Stimulated activated CD4-positive, alpha-beta T cell treated with anti-CD3 and anti-CD28 coated beads, Interleukin-4, amount 100 ng/mL, for 4 hours (primary cell): ENCODE measurements at regions not wholly inside any gene's neighbourhood (a gene's known extent, or its start where the extent isn't known, plus 50 kb on each side); places are given as distances from the start of the nearest gene placed in this dataset.
"Not testable (repeated sequence)": the region's sequence is repeated elsewhere in the genome, so short reads cannot be mapped to it uniquely, and the experiment has no call there.

Source experiments
- DNase-seq, 2 experiments: peaks; one replicate each; pipeline ENCODE4 v3.0.0-alpha.2; 2020

DNA sequence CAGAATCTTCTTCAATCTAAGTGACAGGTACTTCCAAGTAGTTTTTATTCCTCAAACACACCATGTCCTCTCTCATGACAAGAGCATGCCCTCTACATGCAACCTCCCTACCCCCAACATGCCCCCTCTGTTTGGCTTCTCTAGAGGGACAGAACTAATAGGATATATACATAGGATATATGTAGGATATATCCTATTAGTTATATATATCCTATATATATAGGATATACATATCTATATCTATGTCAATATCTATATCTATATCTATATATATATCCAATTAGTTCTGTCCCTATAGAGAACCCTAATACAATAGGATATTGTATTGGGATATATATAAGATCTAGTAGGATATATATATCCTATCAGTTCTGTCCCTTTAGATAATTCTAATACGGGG, 701.9 kb upstream of the MIR17HG start:
- no peak for DNase-seq

DNA sequence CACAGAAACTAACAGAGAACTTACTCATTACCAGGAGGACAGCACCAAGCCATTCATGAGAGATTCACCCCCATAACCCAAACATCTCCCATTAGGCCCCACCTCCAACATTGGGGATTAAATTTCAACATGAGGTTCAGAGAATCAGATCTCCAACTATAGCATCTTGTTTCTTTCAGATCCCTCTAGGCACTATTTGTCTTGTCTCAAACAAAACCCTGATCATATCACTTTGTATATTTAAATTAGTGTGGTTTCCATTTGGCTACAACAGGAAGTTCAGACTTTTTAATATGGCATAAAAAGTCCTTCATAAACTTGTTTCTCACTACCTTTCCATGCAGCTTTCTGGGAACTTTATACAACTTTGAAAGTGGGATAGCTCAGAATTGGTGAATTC, 699.0 kb upstream of the MIR17HG start:
- no peak for DNase-seq

DNA sequence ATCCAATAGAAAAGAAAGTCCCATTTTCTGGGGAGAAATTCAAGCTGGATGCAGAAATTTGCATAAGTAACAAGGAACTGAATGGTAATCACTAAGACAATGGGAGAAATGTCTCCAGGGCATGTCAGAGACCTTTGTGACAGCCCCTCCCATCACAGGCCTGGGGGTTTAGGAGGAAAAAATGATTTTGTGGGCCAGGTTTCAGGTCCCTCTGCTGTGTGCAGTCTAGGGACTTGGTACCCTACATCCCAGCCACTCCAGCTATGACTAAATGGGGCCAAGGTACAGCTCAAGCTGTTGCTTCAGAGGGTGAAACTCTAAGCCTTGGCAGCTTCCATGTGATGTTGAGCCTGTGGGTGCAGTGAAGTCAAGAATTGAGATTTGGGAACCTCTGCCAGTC, 695.5 kb upstream of the MIR17HG start:
- DNase-seq = no peak

DNA sequence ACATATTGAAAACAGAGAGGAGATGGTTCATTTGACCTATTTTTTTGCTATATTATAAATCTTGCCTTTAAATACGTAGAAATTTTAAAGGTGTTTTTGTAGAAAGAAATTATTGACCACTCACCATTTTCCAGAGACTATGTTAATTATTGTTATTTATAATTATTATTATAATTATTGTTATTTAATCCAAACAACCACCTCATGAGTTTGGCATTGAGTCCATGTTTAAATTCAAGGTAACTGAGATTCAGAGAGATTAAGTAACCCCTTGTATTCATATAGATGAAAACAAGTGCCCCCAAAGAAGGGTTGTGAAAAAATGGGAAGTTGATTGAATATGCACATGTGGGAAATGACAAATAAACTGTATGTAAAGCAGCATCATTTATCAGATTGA, 692.5 kb upstream of the MIR17HG start:
- DNase-seq = no peak

DNA sequence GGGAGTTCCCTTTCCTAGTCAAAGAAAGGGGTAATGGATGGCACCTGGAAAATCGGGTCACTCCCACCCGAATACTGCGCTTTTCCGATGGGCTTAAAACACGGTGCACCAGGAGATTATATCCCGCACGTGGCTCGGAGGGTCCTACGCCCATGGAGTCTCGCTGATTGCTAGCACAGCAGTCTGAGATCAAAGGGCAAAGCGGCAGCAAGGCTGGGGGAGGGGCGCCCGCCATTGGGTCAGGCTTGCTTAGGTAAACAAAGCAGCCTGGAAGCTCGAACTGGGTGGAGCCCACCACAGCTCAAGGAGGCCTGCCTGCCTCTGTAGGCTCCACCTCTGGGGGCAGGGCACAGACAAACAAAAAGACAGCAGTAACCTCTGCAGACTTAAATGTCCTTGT, 683.3 kb upstream of the MIR17HG start:
- not testable (repeated sequence) for DNase-seq

DNA sequence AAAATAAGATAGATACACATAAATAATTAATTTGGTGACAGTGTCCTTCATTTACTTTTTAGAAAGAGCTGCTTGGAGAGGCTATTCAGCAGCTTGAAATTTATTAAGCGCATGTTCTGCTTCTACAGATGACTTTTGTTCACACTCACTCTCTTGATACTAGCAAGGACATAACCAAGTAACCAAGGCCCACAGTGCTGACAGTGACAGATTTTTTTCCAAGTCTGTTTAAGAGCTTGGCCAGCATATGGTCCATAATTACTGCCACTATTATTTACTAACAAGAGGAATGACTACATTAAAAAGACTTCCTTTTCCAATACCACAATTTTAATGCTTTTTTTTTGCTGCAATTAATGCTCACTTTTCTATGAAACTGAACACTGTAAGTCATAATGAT, 673.7 kb upstream of the MIR17HG start:
- DNase-seq = no peak

DNA sequence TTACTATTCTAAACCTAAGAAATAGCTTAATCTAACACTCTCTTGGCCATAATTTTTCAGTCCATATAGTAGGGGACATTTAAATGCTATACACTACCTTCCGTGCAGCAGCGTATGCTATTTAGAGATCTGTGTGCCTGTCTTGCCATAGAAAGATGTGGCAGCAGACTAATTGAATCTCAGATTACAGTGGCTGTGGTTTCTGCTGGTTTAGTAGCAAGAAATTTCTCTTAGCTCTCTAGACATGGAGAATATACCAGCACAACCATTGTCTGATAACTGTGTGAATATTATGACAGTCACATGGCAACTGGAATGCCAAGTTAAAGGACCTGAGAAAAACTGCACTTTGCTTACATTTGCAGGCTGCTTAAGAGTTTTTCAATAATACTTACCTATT, 672.4 kb upstream of the MIR17HG start:
- DNase-seq = no peak

DNA sequence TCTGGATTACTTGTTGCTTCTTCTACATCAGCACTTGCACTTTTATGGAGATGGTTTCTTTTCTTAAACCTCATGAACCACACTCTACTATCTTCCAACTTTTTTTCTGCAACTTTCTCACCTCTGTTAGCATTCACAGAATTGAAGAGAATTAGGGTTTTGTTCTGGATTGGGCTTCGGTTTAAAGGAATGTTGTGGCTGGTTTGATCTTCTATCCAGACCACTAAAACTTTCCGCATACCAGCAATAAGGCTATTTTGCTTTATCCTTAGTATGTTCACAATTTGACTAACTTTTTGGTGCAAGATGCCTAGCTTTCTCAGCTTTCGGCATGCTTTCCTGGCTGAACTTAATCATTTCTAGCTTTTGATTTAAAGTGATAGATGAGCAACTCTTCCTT, 666.7 kb upstream of the MIR17HG start:
- no peak for DNase-seq

DNA sequence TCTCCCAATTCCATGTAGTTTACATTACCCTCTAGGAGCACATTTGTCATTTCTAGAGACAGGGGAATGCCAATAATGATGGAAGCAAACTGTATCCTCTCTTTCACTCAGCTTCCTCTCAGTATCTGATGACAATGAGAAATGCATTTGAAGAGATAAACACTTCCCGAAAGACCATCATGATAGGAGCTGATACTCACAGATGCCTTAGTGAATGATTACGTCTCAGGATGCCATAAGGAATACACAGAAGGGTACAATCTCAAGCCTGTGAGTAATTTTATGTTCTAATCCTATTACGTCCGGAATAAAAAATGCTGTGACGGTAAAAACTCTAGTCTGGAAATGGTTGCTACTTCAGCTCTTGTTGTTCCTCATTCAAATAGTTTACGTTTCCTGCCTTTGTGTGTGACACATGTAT, 663.8 kb upstream of the MIR17HG start:
- DNase-seq = no peak

DNA sequence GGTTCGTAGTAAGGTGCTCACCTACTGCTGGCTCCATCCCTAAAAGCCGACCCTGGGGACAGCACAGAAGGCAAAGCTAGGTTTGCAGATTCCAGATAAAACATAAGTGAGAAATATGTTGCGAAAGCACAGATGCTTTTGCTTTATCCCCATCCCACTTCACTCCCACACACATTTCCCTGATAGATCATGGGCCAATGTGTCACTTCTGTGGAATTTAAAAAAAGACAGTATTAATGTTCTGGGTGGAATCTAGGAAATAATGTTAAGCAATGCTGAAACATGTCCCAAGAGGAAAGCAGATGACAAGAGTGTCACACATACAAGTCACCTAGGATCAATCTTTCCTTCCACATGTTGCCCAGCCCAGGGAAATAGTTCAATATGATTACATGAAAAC, 661.0 kb upstream of the MIR17HG start:
- DNase-seq = no peak

DNA sequence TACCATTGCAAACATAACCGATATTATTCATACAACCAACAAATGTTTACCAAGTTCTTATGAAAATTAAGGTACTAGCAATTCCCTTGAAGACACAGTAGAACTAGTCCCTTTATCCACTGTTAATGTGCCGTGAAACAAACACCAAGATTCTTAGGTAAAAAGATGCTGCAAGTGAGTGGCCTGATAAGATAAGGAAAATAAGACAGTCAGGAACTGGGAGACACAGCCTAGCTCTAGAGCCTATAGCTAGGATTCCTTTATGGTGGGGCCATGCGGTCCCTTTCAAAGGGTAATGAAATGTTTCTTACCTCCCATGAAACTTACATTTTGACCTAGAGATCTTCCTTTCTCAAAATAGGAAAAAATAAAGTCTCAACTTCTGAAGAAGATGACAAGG, 658.4 kb upstream of the MIR17HG start:
- DNase-seq = no peak

DNA sequence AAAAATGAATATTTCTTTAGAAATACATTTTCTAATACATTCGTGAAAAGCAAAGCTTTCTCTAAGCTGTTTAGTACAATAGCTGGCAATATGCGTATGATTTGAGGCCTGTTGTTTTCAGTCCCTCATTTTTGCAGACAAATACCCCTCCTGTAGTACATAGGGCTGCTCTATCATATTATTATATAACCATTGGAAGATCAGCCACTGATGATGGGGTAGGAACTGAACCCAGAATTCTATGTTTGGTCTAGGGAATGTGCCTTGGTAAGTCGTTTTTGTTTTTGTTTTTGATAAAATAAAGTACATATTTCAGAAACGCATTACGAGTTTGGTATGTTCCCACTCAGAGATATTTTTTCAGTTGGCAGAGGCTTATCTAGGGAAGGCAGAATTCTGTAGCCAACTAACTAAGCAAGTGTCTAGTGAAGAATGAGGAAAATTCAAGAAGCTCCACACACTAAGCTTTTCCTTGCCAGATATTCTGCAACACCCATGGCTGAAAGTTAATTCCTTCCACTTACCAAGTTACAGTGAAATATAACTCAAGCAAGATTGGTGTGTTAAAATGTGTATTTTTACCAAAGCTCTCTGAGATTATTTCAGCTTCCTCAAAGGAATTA, 656.9 kb upstream of the MIR17HG start:
- no peak for DNase-seq

DNA sequence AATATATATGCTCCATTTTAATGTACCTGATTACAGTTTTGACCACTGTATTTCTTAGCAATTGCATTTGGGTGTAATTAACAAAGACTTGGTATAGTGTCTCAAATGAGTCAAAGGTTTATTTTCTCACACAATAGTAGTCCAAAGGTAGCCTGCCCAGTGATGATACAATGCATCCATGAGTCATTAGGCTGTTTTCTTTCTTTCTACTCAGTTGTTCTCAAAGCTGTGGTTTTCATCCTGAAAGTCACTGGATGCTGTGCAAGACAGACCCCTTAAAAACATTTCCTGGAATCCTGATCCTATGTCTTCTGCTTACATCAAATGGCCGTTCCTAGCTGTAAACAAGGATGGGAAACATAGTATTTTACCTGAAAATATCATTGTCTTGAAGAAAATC, 651.2 kb upstream of the MIR17HG start:
- no peak for DNase-seq

DNA sequence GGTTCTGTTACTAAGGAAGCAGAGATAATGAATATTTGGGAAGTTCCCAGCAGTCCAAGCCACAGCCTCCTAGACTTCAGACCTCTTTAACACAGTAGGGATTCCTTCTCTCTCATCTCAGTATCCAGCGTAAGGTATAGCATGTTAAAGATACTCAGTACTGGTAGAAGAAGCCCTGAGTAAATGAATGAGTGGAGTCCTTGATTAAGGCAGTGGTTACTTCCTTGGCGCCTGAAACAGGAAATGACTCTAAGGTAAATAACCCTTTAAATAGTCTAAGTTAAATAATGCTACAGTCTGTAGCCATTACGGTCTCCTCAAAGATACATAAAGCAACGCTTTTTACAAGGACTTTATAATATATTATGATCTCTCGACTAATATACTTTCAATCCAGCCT, 650.8 kb upstream of the MIR17HG start:
- DNase-seq = no peak

DNA sequence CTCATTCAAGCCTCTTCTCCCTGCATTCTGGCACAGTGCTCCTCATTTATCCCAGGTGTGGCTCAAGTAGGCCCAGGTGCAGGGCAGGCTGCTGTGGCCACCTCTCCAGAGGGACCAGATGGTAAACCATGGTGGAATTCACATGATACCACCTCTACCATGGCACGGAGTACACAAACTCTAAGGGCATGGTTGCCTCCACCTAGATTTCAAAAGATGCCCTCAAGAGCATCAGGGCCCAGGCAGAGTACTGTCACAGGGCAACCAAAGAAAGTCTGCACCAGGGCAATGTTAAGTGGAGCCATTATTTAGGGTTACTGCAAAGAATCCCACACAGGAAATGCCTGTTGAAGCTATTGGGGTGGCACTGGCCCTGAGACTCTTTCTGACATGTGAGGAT, 647.1 kb upstream of the MIR17HG start:
- no peak for DNase-seq

DNA sequence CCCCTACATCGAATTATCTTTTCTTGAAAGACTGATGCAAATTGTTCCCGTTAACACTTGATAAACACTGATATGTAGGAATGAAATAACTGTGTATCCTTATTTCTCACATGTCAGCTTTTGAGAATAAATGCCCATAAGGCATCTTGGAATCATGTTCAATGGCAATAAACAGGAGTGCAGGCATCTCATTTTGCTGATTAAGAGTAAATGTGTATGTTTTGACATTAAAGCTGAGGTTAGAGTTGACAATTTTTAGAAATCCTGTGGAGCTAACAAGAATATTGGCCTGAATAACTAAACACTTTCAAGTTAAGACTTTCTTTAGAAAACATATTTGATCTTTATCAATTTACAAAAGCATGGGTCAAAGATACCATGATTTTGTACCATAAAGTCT, 646.2 kb upstream of the MIR17HG start:
- no peak for DNase-seq

DNA sequence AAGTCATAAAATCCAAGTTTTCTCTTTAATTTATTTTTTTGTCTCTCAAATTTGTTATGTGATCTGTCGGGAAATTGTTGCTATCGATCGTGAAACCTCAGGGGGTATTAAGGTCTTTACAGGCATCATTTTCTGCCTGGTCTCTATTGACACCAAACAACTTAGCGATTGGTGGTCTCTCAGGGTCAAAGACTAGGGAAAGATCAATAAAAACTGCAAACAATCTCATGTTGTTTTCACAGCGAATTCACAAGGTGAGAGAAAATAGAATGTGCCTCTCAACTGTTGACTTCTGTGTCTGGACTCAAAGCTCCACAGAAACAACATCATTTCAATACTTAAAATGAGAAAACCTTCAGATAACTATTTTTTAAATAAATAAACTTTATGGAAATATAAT, 645.4 kb upstream of the MIR17HG start:
- no peak for DNase-seq

DNA sequence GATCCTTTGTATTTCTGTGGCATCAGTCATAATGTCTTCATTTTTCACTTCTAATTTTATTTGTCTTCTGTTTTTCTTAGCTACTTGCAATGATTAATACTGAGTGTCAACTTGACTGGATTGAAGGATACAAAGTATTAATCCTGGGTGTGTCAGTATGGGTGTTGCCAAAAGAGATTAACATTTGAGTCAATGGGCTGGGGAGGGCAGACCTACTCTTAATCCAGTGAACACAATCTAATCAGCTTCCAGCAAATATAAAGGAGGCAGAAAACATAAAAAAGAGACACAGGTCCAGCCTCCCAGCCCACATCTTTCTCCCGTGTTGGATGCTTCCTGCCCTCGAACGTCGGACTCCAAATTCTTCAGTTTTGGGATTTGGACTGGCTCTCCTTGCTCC, 640.9 kb upstream of the MIR17HG start:
- DNase-seq = no peak

DNA sequence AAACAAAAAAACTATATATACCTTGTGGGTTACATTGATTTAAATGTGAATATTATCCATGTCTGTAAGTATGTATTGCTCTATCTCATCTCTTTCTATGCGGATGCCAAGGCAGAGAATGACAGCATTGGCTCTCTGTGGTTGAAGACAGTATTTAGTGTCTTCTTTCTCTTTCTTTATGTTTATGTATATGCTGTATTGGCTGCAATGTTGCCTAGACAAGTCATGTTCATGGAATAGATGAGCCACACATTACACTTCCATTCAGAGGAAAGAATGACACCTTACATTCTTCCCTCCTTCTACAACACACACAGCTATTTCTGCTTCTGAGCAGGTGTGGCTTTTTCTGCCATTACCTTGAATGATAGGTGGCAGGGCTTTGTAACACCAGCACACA, 639.4 kb upstream of the MIR17HG start:
- DNase-seq = no peak

DNA sequence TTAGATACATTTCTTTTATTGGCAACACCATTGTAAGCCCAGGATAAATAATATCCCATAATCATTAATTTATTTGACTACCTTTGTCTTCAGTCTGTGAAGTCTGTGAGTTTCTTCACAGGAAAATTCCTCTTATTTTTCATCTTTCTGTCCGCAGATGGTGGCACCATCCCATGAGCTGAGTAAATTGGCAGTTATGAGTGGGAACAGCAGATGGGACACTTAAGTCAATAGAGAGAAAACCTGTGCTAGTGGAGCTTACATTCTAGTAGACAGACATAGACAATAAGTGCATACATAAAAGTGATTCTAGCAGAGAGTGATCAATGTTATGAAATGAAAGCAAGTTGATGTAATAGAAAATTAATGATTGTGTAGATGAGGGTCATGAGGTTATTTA, 638.2 kb upstream of the MIR17HG start:
- DNase-seq = no peak

DNA sequence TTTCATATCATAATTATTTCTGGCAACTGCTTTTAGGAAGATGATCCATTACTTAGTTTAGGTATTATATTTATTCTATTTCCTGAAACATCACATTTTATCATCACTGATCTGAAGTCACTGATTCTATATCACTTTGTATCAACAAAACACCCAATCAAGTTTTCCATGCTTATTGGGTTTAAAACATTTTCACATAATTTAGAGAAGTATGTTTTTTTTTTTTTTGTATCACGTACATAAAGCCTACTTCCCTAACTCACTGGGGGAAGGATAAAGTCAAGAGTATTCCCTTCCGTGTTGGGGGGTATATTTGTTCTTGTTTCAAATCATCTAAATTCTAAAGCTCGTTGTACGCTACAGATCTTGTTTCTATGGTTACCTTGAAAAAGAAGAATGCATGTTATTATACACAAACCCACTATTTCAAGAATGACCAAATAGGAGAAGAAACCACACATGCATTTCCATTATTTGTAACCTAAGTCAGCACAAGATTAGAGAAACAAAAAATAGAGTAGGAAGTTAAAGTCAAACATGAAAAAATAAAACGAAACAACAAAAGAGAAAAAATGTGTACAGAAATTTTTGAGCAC, 637.2 kb upstream of the MIR17HG start:
- no peak for DNase-seq

DNA sequence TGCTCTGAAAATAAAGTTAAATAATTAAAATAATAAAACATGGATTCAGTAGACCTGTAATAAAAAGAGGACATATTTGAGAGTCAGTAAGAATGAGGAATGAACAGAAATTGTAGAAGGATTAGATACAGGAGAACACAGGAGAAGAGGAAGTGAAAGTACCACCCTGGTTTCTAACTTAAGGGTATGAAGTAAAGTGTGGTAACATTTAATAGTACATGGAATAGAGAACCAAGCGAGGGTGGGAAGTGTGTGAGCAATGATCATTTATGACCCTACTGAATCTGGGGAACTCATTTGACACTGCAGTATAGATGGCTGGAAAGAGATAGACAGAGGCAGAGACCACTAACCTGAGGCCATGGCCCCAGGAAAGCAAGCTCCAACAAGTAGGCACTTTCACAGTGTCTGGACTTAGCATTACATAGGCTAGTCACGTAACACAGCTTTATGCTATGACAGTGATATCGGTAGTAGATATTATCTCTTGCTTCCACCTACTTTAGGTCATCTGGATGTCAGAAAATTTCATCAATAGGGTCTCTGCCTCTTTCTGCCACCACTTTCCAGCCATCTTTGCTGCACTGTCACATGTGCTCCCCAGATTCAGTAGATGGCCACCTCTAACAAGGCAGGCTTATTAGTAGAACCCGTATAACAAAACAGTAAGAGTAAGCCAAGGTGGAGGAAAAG, 633.9 kb upstream of the MIR17HG start:
- no peak for DNase-seq

DNA sequence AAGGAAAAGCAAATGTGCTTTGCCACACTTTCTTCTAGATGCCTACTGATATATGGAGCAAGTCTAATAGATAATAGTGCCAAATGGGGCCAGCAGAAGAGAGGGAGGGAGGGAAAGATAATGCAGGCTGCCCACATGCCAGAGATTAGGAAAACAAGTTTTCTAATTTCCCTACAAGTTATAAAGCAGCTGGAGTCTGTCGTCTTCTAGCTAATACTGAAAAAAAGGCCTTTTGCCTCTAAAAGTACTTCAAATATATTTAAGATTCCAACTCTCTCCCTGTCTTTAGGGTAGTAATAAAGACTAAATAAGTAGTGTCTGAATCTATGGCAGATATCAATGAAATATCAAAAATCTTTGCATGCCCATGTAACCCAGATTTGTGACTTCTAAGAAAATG, 632.0 kb upstream of the MIR17HG start:
- no peak for DNase-seq

DNA sequence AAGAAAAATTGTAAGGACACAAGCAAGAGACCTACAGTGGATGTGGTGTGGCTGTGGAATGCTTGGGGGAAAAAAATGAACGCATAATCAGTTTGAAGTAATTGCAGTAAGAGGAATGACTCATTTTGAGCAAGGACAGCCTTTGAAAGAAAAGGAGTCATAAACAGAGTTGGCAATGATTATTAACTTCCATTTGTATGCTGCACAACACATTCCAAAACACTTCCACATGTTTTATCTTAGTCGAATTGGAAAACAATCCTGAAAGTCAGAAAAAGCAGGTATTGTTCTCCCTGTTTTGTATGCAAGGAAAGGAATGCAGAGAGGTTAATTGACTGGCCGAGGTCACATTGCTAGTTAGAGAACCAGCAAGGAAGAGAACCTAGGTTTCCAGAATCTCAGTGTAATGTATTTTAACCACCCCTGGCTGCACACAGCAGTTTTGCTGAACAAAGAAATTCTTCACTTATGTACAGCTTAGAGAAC, 630.0 kb upstream of the MIR17HG start:
- no peak for DNase-seq

DNA sequence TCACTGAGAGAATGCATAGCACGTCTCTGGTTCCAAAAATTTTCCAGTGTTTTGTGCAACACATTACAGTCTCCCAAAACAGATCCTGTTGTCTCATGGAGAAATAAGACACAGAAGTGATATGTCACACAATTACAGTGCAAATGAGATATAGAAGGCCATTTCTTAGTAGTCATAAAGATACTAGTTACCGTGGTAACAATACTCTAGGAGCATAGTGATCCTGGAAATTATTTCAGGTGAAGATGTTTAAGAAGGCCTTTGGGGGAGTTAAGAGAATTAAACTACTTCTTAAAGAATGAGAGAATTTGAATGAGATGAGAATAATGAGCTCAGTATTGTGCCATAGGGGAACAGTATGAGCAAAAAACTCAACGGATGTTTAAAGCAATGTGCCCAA, 628.0 kb upstream of the MIR17HG start:
- DNase-seq = no peak
